T-helper 1 cell treated with Interleukin-12 subunit alpha and Interleukin-12 subunit beta and Interleukin-4 antibody, amounts not matched to agents 30 ng/mL and 1 ng/mL, for 36 hours (primary cell): ENCODE measurements at regions not wholly inside any gene's neighbourhood (a gene's known extent, or its start where the extent isn't known, plus 50 kb on each side); places are given as distances from the start of the nearest gene placed in this dataset.
"Not testable (repeated sequence)": the region's sequence is repeated elsewhere in the genome, so short reads cannot be mapped to it uniquely, and the experiment has no call there.

Experiments
- intact Hi-C: fragments of 100-400 bp; cut with micrococcal nuclease; formaldehyde crosslinking; loops from one replicate; pipeline ENCODE4 v1.15.1; 2024

DNA sequence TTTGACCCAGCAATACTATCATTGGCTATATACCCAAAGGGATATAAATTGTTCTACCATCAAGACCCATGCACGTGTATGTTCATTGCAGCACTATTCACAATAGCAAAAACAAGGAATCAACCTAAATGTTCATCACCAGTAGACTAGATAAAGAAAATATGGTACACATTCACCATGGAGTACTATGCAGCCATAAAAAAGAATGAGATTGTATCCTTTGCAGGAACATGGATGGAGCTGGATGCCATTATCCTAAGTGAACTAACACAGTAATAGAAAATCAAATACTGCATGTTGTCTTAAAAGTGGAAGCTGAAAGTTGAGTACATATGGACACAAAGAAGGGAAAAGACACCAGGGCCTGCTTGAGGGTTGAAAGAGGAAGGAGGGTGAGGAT, 803.1 kb upstream of the PCDH10 start:
- intact Hi-C loops = no loop called here

DNA sequence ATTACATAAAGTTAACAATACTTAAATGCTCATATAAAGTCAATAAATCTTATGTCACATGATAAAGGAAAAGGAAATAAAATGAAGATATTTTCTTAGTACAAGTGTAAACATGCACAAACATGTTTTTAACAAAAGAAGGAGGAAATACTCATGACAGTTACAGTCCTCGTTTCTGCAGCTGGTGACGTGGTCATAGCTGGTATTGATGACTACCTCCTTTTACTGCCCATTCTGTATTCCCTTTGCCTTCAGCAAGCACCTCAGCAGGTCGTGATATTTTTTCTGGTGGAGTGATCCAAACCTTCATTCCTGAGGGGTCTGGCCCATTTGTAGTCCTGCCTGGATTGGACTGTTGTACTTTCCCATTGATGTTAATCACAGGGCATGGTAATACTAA, 797.5 kb upstream of the PCDH10 start:
- intact Hi-C loops = not testable (repeated sequence)

DNA sequence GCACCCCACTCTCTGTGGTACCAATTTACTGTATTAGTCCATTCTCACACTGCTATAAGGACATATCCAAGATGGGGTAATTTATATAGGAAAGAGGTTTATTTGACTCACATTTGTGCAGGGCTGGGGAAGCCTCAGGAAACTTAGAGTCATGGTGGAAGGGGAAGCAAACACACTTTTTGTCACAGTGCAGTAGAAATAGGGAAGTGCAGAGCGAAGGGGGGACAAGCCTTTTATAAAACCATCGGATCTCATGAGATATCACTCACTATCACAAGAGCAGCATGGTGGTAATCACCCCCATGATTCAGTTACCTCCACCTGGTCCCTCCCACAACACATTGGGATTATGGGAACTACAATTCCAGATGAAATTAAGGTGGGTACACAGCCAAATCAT, 766.9 kb upstream of the PCDH10 start:
- intact Hi-C loops = no loop called here

DNA sequence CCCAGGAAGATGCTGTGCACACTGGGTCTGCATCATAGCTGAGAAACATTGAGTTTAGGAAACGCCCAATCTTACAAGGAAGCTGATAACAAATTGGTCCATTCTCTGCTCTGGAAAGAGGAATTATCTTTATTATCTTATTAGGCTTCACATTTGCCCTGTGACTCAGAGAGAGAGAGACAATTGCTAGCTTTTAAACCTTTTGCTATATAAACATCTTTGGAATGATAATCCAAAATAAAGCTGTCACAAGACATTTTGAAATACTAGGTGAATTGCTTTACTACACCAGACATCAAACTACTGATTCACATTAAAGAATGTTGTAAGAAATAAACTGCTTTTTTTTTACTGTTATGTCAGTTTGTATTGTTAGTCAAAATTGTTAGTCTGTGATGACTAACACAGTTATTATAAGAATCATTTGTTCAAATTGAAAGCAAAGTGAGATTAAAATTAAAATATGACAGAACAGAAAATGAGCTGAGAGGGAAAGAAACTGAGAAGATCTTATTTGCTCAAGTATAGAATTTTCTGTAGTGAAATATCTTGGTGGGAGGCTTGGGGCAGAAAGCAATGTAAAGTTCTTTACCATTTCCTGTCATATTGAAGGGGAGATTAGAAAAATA, 765.4 kb upstream of the PCDH10 start:
- intact Hi-C loops = no loop called here

DNA sequence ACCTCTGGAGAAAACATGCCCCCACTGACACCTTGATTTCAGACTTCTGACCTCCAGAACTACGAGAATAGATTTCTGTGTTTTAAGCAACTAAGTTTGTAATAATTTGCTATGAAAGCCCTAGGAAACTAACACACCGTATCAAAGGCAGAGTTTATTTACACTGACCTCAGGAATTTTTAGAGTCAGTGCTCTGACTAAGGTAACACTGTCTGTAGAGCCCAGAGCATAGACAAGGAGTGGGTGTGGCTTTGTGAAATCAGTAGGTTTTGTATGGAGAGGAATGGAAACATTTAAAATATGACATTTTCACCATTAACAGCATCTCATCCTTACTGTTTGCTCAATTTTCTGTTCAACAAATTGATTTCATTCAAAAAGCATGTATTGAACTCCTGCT, 764.4 kb upstream of the PCDH10 start:
- intact Hi-C loops = no loop called here

DNA sequence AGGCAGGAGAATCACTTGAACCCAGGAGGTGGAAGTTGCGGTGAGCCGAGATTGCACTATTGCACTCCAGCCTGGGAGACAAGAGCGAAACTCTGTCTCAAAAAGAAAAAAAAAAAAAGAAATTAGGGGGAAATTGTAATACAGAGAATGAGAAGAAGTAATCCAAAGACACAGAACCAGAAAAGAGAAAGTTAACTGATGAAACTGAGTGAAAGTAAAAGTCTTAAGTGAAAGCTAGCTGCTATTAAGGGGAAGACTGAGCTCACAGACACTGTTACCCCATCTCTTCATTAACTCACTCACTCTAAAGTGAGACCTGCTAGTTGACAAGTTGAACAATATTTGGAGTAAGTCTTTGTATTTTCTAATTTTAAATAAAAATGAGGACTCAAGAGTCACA, 763.0 kb upstream of the PCDH10 start:
- intact Hi-C loops = no loop called here

DNA sequence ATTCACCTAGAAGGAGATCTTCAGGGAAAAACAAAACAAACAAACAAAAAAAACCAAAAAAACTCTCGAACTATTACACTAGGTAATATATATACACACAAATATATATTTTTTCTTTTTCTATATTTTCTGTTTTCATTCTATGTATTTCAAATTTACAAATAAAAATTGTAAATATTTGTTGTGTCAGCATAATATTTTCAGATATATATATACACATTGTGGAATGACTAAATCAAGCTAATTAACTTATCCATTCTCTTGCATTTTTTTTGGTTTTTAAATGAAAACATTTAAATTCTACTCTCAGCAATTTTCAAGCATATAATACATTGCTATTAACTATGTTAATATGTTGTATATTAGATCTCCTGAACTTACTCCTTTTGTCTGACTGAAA, 762.0 kb upstream of the PCDH10 start:
- intact Hi-C loops = no loop called here

DNA sequence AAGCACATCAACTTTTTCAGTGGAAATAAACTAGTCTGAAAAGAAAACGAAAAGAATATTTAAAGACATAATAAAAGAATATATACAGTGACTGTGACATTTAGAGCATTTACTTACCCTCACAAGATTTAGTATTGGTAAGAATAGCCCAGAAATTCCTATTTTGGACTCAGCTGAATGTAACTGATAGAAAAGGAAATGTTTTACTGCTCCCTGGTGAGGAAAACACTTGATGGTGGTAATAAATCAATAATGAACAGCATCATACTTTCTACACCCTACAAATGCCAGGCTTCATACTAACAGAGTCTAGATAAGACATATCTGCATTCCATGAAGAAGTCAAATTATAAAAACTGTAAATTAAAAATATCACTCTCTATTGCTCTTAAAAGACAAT, 753.5 kb upstream of the PCDH10 start:
- intact Hi-C loops = no loop called here

DNA sequence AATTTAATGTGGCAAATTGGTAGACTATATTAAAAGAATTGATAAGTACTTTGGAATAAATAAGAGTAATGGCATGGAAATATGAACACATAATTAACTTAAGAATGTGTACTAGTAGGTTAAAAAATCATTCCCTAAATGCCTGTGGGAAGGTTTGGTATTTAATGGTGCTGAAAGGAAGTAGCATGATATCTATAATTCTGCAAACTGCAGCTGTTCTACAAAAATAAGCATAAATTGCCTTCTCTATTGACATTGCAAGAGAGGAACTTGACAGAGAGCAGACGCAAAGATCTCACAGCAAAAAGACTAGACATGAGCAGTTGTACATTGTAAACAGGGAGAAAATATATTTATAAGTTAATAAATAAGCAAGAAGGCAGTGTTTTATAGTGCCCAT, 752.5 kb upstream of the PCDH10 start:
- intact Hi-C loops = no loop called here

DNA sequence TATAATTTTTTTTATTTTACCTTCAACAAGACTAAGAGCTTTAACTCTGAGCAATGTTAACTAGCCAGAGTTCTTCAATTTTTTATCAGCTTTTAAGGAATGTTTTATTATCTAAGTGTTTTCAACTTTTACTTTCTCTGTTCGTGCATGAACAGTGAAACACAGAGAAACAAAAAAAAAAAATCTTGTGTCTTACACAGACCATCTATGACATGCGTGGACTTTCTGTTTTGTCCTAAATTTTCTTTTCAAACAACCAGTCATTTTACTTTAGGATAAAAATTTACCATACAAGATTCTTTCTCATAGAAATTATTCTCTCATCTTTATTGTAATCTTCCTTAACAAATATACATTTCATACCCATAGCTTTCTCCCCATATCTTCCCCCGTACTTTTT, 731.9 kb upstream of the PCDH10 start:
- intact Hi-C loops = no loop called here

DNA sequence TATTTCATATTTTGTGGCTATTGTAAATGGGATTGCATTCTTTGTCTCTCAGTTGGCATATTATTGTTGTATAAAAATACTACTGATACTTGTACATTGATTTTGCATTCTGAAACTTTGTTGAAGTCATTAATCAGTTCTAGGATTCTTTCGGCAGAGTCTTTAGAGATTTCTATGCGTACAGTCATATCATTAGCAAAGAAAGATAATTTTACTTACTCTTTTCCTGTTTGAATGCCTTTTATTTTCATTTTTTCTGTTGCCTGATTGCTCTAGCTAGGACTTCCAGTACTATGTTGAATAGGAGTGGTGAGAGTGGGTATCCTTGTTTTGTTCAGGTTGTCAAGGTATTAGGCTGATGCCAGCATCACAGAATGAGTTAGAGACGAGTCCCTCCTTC, 722.0 kb upstream of the PCDH10 start:
- intact Hi-C loops = no loop called here

DNA sequence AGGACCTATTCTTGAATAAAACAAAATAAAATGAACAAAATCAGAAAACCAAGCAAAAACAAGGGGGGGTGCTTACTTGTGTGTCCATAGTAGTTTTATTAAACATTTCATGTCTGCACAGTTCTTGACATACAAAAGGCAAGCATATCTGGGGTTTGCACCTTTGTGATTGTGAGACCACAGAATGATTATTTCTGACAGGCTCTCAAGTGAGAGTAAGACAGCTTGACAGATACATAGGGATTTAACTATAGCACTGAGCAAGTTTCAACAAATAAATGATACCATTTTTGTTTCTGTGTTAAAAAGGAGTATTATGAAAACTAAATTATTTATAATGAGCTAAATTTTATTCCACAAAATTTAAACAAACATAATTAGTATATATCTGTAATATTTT, 712.0 kb upstream of the PCDH10 start:
- intact Hi-C loops = no loop called here

DNA sequence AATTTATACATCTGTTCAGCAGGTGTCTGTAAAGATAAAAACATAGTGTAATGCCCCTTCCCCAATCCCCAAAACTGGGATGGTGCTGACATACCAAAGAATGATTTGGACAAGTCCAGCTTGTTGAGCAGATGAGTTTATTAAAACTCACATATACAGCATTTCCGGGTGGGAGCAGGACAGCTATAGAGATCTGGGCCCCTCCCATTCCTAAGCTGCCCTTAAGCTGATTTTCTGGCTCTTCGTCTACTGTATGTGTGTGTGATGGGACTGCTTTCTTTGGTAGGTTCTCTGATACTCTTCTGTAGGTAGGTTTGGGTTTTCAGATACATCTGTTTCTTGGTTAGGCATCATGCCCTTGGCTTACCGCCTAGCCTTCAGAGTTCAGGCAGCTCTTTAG, 703.7 kb upstream of the PCDH10 start:
- intact Hi-C loops = no loop called here

DNA sequence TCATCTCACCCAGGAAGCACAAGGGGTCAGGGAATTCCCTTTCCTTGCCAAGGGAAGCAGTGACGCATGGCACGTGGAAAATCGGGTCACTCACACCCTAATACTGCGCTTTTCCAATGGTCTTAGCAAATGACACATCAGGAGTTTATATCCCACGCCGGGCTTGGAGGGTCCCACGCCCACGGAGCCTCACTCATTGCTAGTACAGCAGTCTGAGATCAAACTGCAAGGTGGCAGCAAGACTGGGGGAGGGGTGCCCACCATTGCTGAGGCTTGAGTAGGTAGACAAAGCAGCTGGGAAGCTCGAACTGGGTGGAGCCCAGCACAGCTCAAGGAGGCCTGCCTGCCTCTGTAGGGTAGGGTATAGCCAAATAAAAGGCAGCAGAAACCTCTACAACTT, 691.1 kb upstream of the PCDH10 start:
- intact Hi-C loops = not testable (repeated sequence)

DNA sequence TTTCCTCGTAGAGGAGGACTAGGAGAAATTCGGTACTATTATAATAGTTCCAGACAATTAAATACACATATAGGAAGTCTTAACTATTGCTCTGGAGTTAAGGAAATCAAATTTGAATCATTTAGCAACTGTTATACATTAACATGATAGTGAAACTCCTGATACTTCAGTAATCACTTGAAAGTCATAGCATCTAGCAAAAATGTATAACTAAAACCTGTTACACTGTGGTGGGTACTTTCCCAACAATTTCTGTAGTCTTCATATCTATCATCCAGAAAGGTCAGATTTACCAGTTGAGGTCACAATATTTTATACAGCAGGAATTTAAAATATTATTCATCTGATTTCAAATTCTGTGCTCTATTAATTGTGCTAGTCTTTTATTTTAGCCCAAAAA, 669.6 kb upstream of the PCDH10 start:
- intact Hi-C loops = no loop called here

DNA sequence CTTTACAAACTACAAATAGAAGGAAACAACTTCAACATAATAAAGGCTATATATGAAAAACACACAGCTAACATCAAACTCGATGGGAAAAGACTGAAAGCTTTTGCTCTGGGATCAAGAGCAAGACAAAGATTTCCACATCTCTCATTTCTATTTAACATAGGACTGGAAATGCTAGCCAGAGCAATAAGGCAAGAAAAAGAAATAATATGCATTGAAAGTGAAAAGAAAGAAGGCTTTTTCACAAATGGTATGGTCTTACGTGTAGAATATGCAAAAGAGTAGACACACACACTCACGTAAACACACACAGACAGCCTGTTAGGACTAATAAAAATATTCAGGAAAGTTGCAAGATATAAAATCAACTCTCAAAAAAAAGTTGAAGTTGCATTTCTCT, 660.5 kb upstream of the PCDH10 start:
- intact Hi-C loops = no loop called here

DNA sequence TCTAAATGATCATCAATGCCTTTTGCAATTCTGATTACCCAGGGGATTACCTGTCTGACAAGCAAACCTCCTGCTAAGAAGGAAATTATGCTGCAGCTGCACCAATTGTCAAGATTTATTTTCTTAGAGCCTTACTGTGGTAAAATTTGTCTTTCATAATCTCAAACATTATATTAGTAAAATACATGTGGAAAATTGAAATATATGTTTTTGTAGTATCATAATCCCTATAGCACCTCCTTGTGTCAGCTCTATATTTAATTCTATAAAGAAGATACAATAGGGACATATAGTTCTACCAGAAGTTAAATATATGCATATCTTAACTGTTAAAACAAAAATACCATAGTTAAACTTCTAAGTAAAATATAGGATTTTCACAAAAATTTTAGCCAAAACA, 655.6 kb upstream of the PCDH10 start:
- intact Hi-C loops = no loop called here

DNA sequence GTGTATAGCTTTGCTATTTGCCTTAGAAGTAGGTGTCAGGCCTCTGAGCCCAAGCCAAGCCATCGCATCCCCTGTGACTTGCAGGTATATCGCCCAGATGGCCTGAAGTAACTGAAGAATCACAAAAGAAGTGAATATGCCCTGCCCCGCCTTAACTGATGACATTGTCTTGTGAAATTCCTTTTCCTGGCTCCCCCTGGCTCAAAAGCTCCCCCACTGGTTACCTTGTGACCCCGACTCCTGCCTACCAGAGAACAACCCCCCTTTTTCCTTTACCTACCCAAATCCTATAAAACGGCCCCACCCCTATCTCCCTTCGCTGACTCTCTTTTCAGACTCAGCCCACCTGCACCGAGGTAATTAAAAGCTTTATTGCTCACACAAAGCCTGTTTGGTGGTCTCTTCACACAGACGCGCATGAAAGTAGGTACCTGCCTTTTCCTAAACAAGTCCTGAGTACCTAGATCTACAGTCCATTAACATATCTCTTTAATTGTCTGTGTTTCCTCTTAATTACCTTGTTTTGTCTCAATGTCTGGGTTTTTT, 653.8 kb upstream of the PCDH10 start:
- intact Hi-C loops = not testable (repeated sequence)

DNA sequence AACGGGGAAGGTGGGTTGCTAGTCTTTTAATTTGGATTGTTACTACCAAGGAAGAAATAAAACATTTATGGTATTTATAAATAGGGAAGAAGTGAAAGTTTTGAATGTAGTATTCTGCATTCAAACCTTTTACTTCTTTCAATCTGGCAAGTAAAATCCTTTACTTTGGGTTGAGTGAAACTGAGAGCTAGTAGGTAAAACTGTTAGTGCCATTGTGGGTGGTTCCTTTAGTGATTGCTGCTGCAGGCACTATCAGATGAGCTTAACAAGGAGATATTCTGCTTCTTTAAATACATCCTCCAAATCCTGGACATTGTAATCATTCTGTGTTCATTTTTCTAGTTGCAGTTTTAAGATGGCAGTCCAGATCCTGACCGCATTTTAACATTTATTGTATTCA, 650.9 kb upstream of the PCDH10 start:
- intact Hi-C loops = no loop called here

DNA sequence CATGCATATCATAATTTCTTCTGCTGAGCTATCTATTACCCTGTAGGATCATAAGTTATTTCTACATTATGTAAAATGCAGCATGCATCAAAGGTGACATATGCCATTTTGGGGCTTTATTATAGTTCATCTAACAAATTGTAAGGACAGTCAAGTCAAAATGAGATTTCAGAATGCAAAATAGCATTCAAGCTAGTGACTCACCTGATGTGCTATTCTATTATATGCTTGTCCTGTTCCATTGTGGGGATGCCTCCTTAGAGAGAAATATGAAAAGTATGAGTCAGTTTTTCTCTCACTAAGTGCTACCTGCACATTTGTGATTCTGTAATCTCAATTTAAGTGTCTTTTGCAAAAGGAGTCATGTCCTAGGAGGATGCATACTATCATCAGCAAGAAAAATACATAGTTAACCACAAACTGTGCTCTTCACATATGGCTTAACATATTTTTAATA, 647.0 kb upstream of the PCDH10 start:
- intact Hi-C loops = no loop called here

DNA sequence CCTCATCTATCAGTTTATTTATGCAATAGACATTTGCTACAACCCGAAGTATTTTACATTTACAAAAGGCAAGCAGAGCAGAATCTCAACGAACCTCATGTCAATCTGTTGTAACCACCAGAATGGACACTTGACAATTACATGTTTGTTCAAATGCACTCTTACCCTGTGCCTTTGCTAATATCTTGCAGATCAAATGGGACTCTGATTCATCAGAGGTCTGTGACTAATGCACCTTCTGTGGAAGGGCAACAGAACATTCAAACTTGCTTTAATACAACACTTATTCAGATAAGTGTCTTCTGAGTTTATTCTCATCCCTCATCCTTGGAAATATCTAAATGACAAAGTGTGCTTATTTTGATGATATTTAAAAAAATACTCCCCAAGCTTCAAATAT, 644.7 kb upstream of the PCDH10 start:
- intact Hi-C loops = no loop called here

DNA sequence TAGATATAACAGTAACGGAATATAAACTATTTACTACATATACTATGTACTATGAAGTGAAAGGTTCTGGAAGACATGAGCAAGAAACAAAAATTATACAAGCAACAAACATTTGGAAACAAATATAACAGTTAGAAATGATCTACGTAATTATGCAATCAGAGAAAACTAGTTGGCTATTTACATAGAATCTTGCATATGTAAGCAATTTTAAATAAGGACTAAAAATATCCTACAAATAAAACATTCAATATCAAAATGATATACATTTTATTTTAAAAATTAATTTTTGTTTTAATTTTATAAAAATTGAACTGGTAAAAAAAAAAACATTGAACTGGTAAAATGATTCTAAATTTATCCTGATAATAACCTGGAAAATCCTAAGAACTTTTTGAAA, 642.5 kb upstream of the PCDH10 start:
- intact Hi-C loops = no loop called here

DNA sequence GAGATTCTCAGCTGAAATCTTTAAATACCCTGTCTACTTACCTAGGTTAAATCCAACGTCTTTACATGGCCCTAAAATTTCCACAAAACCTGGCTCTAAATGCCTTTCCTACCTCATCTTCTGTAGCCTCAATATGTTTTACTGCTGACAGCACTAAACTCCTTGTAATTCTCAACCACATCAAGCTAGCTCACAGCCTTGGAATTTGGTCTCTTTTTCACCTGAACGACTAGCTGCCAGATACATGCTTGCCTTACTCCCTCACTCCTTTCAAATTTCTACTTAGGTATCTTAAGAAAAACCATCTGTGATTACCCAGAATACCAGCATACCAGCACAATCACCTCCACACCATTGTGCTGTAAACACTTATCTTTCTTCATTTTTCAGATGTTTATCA, 635.6 kb upstream of the PCDH10 start:
- intact Hi-C loops = no loop called here

DNA sequence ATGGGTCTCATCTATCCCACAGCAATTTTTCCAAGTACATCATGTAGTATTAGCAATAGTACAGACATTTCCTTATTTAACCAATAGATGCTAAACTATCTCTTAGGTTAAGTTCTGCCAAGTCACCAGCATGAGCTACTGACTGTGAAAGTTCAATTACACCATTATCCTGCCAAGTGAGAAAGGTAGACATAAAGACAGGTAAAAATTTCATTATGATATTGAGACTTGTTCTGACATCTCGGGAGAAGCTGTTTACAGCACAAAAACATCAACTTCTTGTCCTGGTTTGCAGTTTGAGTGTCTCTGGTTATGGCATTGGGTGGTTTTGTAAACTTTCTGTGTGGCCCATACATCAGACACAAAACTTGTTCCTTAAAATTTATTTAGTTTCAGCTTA, 622.4 kb upstream of the PCDH10 start:
- intact Hi-C loops = no loop called here
